ENCODE measurements at regions not wholly inside any gene's neighbourhood (a gene's known extent, or its start where the extent isn't known, plus 50 kb on each side); places are given as distances from the start of the nearest gene placed in this dataset.
A peak's percentile ranks its signal among the peaks of the same experiment; 100 is the strongest.

GRCh38 chr4:123862812-123863211, 466.2 kb downstream of the SPRY1 start:
- no peak for DNase-seq (ENCODE audit: low read depth in 3 of 3, low spot score in 2 of 3)

GRCh38 chr4:123866796-123867195, 470.2 kb downstream of the SPRY1 start:
- DNase-seq (ENCODE audit: low read depth in 3 of 3, low spot score in 2 of 3), result no peak

GRCh38 chr4:123867910-123868587, 471.5 kb downstream of the SPRY1 start:
- DNase-seq (ENCODE audit: low read depth in 3 of 3, low spot score in 2 of 3), result no peak

GRCh38 chr4:123869286-123870215, 473.0 kb downstream of the SPRY1 start:
- DNase-seq (ENCODE audit: low read depth in 3 of 3, low spot score in 2 of 3), result no peak

GRCh38 chr4:123870216-123870876, 473.8 kb downstream of the SPRY1 start:
- no peak for DNase-seq (ENCODE audit: low read depth in 3 of 3, low spot score in 2 of 3)

GRCh38 chr4:123871341-123871740, 474.7 kb downstream of the SPRY1 start:
- no peak for DNase-seq (ENCODE audit: low read depth in 3 of 3, low spot score in 2 of 3)

GRCh38 chr4:123874063-123874462, 477.5 kb downstream of the SPRY1 start:
- DNase-seq (ENCODE audit: low read depth in 3 of 3, low spot score in 2 of 3), result no peak

GRCh38 chr4:123876143-123876542, 479.5 kb downstream of the SPRY1 start:
- no peak for DNase-seq (ENCODE audit: low read depth in 3 of 3, low spot score in 2 of 3)

GRCh38 chr4:123876671-123877101, 480.1 kb downstream of the SPRY1 start:
- no peak for DNase-seq (ENCODE audit: low read depth in 3 of 3, low spot score in 2 of 3)

- no peak for DNase-seq (ENCODE audit: low read depth in 3 of 3, low spot score in 2 of 3)
These were observed 481.0 kb downstream of the SPRY1 start for GRCh38 chr4:123877551-123877950.

GRCh38 chr4:123878976-123879375, 482.4 kb downstream of the SPRY1 start:
- no peak for DNase-seq (ENCODE audit: low read depth in 3 of 3, low spot score in 2 of 3)

- DNase-seq (ENCODE audit: low read depth in 3 of 3, low spot score in 2 of 3), result no peak
These were observed 484.0 kb downstream of the SPRY1 start for GRCh38 chr4:123880631-123881030.

- DNase-seq (ENCODE audit: low read depth in 3 of 3, low spot score in 2 of 3), result no peak
These were observed 488.3 kb downstream of the SPRY1 start for GRCh38 chr4:123884922-123885321.

GRCh38 chr4:123889507-123889906, 492.9 kb downstream of the SPRY1 start:
- no peak for DNase-seq (ENCODE audit: low read depth in 3 of 3, low spot score in 2 of 3)

GRCh38 chr4:123890889-123891288, 494.3 kb downstream of the SPRY1 start:
- no peak for DNase-seq (ENCODE audit: low read depth in 3 of 3, low spot score in 2 of 3)

GRCh38 chr4:123891881-123892280, 495.3 kb downstream of the SPRY1 start:
- DNase-seq (ENCODE audit: low read depth in 3 of 3, low spot score in 2 of 3), result peak in 1 of 3 donors; percentile 58

GRCh38 chr4:123892368-123892976, 495.9 kb downstream of the SPRY1 start:
- DNase-seq (ENCODE audit: low read depth in 3 of 3, low spot score in 2 of 3), result no peak

- DNase-seq (ENCODE audit: low read depth in 3 of 3, low spot score in 2 of 3), result no peak
These were observed 496.7 kb downstream of the SPRY1 start for GRCh38 chr4:123893011-123893981.

- DNase-seq (ENCODE audit: low read depth in 3 of 3, low spot score in 2 of 3), result no peak
These were observed 500.0 kb downstream of the SPRY1 start for GRCh38 chr4:123896446-123897071.

Measured in right renal cortex interstitium (tissue), 3 donors.